ENCODE measurements at regions not wholly inside any gene's neighbourhood (a gene's known extent, or its start where the extent isn't known, plus 50 kb on each side); places are given as distances from the start of the nearest gene placed in this dataset.

DNA sequence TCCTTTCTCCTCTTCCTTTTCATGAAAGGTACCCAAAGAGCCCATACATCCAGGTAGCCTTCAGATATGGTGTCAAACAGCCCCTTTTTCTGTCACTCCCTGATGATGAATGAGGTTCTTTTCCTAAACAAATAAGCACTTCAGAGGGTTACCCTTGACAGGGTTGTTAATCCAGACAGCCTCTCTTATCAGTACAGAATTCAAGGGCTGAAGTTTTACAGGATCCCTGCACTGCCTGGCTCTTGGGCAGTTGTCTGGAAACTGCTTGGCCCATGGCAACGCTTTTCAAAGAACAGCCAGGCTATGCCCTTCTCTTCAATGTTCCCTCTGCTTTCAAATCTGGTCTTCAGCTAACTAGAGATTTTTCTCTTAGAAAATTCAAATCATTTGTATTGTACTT is 352.6 kb upstream of the FAM241A start:
- TF ChIP-seq EZH2 (IDR thresholded peaks at IDR 0.05) (no peak), POLR2AphosphoS5 (IDR thresholded peaks at IDR 0.05; ENCODE audit: borderline replicate concordance, low read depth, low read length) (no peak)

Measured in SK-N-MC (cell line).